CD4-positive, alpha-beta T cell treated with Interferon alpha-2 for 1 hour (primary cell): ENCODE measurements at regions not wholly inside any gene's neighbourhood (a gene's known extent, or its start where the extent isn't known, plus 50 kb on each side); places are given as distances from the start of the nearest gene placed in this dataset.

ENCODE experiments used
- DNase-seq, 2 donors: peaks; one replicate each; pipeline ENCODE4 v3.0.0-alpha.2; 2020 to 2022

- DNase-seq, result peak; percentile 5 to 8
These were observed 60.5 kb upstream of the MEDAG start for GRCh38 chr13:30845297-30846214.

- DNase-seq, result no peak
These were observed 59.8 kb upstream of the MEDAG start for GRCh38 chr13:30846311-30846710.

GRCh38 chr13:30846866-30847265 is 59.2 kb upstream of the MEDAG start:
- DNase-seq, result no peak

- no peak for DNase-seq
These were observed 58.3 kb upstream of the MEDAG start for GRCh38 chr13:30847650-30848307.

- no peak for DNase-seq
These were observed 57.6 kb upstream of the MEDAG start for GRCh38 chr13:30848332-30849027.

GRCh38 chr13:30849611-30850010 is 56.5 kb upstream of the MEDAG start:
- DNase-seq, result no peak

- no peak for DNase-seq
These were observed 55.7 kb upstream of the MEDAG start for GRCh38 chr13:30850204-30850866.

- no peak for DNase-seq
These were observed 55.2 kb upstream of the MEDAG start for GRCh38 chr13:30850867-30851211.

GRCh38 chr13:30851697-30852096 is 54.4 kb upstream of the MEDAG start:
- no peak for DNase-seq

GRCh38 chr13:30855569-30855968 is 50.5 kb upstream of the MEDAG start:
- no peak for DNase-seq

- no peak for DNase-seq
These were observed 49.9 kb upstream of the MEDAG start for GRCh38 chr13:30856005-30856790.
